RWPE1 (cell line): ENCODE measurements at regions not wholly inside any gene's neighbourhood (a gene's known extent, or its start where the extent isn't known, plus 50 kb on each side); places are given as distances from the start of the nearest gene placed in this dataset.

Source experiments
- CTCF ChIA-PET: fragments of 350-600 bp; sonication (Branson Sonifier 250); formaldehyde crosslinking; extraction: SDS; loops from one replicate; lab custom pipeline; 2021; lab: Yijun Ruan, JAX
- POLR2A ChIA-PET: fragments of 400-600 bp; formaldehyde crosslinking; extraction: SDS; loops from one replicate; lab custom pipeline; 2020; ENCODE audit warnings: antibody characterized with exemption; ENCODE audit not compliant: low non-redundant PET; lab: Yijun Ruan, JAX
- DNase-seq: peaks from one replicate; pipeline ENCODE4 v3.0.0; 2012; ENCODE audit warnings: low spot score
- H3K27ac ChIP-seq: fragments of 450-650 bp; 2 replicates; pipeline ENCODE4 v1.5.1; 2017
- TF ChIP-seq, protein P1 (sequence below): fragments of 450-650 bp; conservative IDR thresholded peaks from 2 replicates; pipeline ENCODE4 v1.5.1; 2017; ENCODE audit warnings: low read depth, mild to moderate bottlenecking

DNA sequence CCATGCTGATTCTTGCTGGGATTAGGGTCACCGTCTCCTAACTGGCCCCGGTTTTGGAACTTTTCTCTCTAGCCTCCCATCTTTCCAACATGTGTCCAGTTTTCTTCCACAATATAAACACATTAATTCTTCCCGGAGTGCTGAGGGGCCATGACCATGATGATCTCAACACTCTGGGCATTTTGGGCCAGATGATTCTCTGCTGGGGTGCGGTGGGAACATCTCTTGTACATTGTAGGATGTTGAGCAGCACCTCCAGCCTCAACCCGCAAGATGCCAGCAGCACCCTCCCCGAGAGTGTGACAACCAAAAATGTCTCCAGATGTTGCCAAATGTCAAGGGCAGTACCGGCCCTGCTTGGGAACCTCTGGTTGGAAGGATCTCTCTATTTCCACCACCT, 164.8 kb downstream of the TFAP2C start:
- ChIA-PET POLR2A (no interaction called here), CTCF (no interaction called here)
- no peak for DNase-seq
- TF ChIP-seq, protein P1, sequence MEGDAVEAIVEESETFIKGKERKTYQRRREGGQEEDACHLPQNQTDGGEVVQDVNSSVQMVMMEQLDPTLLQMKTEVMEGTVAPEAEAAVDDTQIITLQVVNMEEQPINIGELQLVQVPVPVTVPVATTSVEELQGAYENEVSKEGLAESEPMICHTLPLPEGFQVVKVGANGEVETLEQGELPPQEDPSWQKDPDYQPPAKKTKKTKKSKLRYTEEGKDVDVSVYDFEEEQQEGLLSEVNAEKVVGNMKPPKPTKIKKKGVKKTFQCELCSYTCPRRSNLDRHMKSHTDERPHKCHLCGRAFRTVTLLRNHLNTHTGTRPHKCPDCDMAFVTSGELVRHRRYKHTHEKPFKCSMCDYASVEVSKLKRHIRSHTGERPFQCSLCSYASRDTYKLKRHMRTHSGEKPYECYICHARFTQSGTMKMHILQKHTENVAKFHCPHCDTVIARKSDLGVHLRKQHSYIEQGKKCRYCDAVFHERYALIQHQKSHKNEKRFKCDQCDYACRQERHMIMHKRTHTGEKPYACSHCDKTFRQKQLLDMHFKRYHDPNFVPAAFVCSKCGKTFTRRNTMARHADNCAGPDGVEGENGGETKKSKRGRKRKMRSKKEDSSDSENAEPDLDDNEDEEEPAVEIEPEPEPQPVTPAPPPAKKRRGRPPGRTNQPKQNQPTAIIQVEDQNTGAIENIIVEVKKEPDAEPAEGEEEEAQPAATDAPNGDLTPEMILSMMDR = no peak
- H3K27ac ChIP-seq = no peak overlapping the region

GRCh38 chr20:56795492-56795891, 166.4 kb downstream of the TFAP2C start:
- no peak overlapping the region for H3K27ac ChIP-seq
- CTCF ChIA-PET = no interaction called here
- no peak for DNase-seq
- TF ChIP-seq, protein P1 = no peak
- POLR2A ChIA-PET = interaction anchor here (0.7 kb wide), 1 partner anchor 190 kb away, joined by 3 read pairs; no protein-coding TSS in a partner anchor

GRCh38 chr20:56796345-56796744, 167.2 kb downstream of the TFAP2C start:
- ChIA-PET CTCF (no interaction called here), POLR2A (interaction anchor here (0.7 kb wide), 1 partner anchor 189 kb away, joined by 3 read pairs; no protein-coding TSS in a partner anchor)
- no peak overlapping the region for H3K27ac ChIP-seq
- DNase-seq = no peak
- TF ChIP-seq, protein P1 = no peak

DNA sequence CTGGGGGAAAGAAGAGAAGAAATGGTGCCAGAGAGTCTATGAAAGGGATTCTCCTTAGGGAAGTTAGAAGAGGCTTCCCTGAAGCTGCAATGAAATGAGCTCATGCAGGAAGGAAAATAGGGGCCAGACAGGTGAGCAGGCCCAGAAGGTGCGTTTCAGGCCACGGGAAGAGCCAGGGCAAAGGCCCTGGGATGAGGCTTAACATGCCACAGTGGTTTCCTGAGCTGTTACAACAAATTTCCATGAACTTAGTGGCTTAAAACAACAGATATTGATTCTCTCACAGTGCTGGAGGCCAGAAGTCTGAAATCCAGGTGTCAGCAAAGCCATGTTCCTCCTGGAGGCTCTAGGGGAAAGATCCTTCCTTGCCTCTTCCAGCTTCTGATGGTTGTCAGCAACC, 167.9 kb downstream of the TFAP2C start:
- TF ChIP-seq, protein P1 = no peak
- no peak for DNase-seq
- H3K27ac ChIP-seq = no peak overlapping the region
- CTCF ChIA-PET = no interaction called here
- POLR2A ChIA-PET = no interaction called here

DNA sequence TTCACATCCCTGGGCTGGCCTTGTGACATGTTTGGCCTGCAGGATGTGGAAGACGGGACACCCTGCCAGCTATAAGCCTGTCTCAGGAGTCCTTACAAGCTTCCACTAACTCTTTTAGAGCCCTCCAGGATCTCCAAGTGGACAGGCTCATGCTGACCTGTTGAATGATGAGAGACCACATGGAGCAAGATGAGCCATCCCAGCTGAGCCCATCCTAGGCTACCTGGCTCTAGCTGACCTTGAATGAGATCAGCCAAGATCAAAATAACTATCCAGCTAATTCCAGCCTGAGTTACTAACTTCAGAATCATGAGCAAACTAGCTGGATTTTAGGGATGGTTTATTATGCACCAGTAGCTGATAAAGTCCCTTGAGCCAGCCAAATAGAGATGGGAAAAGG, 169.5 kb downstream of the TFAP2C start:
- DNase-seq = no peak
- CTCF ChIA-PET = no interaction called here
- TF ChIP-seq, protein P1 = no peak
- POLR2A ChIA-PET = no interaction called here
- no peak overlapping the region for H3K27ac ChIP-seq

DNA sequence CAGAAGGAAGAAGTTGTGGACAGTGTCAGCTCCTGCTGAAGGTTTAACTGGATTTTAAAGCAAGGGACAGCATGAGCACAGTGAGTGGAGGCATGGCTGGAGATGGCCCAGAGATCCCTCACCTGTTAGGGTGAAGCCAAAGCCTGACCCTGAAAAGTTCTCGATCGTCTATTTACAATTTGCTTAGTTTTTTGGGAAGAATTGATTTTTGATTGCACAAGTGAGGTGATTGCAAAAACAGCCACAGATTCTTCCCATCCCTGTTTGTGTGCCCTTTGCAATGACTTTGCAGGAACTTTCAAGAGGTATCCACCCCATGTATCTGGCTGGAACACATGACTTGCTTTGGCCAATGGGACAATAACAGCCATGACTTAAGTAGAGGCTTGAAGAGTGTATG, 170.1 kb downstream of the TFAP2C start:
- TF ChIP-seq, protein P1 = no peak
- no peak overlapping the region for H3K27ac ChIP-seq
- ChIA-PET POLR2A (no interaction called here), CTCF (interaction anchor here (0.7 kb wide), 1 partner anchor 18 kb away, joined by 3 read pairs; no protein-coding TSS in a partner anchor)
- DNase-seq = no peak
